ENCODE measurements at regions not wholly inside any gene's neighbourhood (a gene's known extent, or its start where the extent isn't known, plus 50 kb on each side); places are given as distances from the start of the nearest gene placed in this dataset.

- TF ChIP-seq CTCF (IDR thresholded peaks at IDR 0.05 in 2 of 3, conservative IDR thresholded peaks at IDR 0.05 in 1 of 3; ENCODE audit: borderline replicate concordance in 1 of 3, insufficient read depth in 1 of 3, low read depth in 2 of 3, low read length in 2 of 3) (no peak), POLR2A (IDR thresholded peaks at IDR 0.05; ENCODE audit: borderline replicate concordance, extremely low read depth, insufficient read depth, insufficient read length) (no peak), JUND (IDR thresholded peaks at IDR 0.05) (no peak), FOSL1 (IDR thresholded peaks at IDR 0.05; ENCODE audit: low read depth) (no peak), SRF (IDR thresholded peaks at IDR 0.05; ENCODE audit: low read depth) (no peak), CBX3 (IDR thresholded peaks at IDR 0.05; ENCODE audit: low read depth) (no peak), REST (IDR thresholded peaks at IDR 0.05; ENCODE audit: low read depth) (no peak), EGR1 (IDR thresholded peaks at IDR 0.05; ENCODE audit: low read depth) (no peak), ZNF274 (IDR thresholded peaks at IDR 0.05; ENCODE audit: low read depth, low read length) (no peak)
Observed at GRCh38 chr12:42936991-42937390, 347.4 kb upstream of the PRICKLE1 start (continued).

GRCh38 chr12:42936260-42936659 is 346.7 kb upstream of the PRICKLE1 start:
- Histone ChIP-seq H4K20me1 (ENCODE audit: insufficient read depth) (no peaks in the 10 kb centered on the region), H3K27ac (ENCODE audit: low read depth, low read length) (no peak overlapping the region), H3K4me3 (replicated peaks in 1 of 2; ENCODE audit: low read depth in 1 of 2, low read length in 2 of 2) (no peak overlapping the region), H3K4me1 (ENCODE audit: control insufficient read depth in 1 of 2, insufficient read depth in 2 of 2, low read length in 2 of 2) (no peaks in the 10 kb centered on the region), H3K9me2 (ENCODE audit: insufficient read depth) (no peaks in the 10 kb centered on the region), H3K27me3 (ENCODE audit: insufficient read depth, low read length) (no peaks in the 10 kb centered on the region), H3K36me3 (ENCODE audit: control insufficient read depth in 1 of 2, insufficient read depth in 2 of 2, low read length in 2 of 2) (no peaks in the 10 kb centered on the region), H3K9me3 (ENCODE audit: control insufficient read depth in 1 of 2, insufficient read depth in 1 of 2, low read depth in 1 of 2, low read length in 2 of 2) (no peaks in the 10 kb centered on the region), H3K4me2 (ENCODE audit: low read length) (no peak overlapping the region), H3K79me2 (ENCODE audit: insufficient read depth, low read length) (no peaks in the 10 kb centered on the region), H2AFZ (ENCODE audit: low read depth, low read length, poor library complexity, severe bottlenecking) (no peak overlapping the region), H3K9ac (ENCODE audit: low read length) (no peak overlapping the region)
- intact Hi-C loops (cut with micrococcal nuclease), result no loop called here
- POLR2A ChIA-PET, result no interaction called here
- TF ChIP-seq RAD21 (IDR thresholded peaks at IDR 0.05; ENCODE audit: low read depth) (no peak), EZH2 (IDR thresholded peaks at IDR 0.05) (no peak), EZH2phosphoT487 (IDR thresholded peaks at IDR 0.05; ENCODE audit: borderline replicate concordance) (no peak), YY1 (IDR thresholded peaks at IDR 0.05; ENCODE audit: extremely low read depth, insufficient replicate concordance, low read depth, low read length) (no peak)
- BruUV-seq (replicated peaks), result no TSS peak
- DNase-seq (ENCODE audit: low read depth, low spot score), result no peak
- ATAC-seq, result no peak
- CTCF ChIA-PET, result no interaction called here
- RAD21 ChIA-PET (ENCODE audit: low non-redundant PET in 1 of 2, low total read pairs in 2 of 2, uncharacterized antibody in 2 of 2, unreplicated experiment in 2 of 2), result no interaction called here
